ENCODE measurements at regions not wholly inside any gene's neighbourhood (a gene's known extent, or its start where the extent isn't known, plus 50 kb on each side); places are given as distances from the start of the nearest gene placed in this dataset.

DNA sequence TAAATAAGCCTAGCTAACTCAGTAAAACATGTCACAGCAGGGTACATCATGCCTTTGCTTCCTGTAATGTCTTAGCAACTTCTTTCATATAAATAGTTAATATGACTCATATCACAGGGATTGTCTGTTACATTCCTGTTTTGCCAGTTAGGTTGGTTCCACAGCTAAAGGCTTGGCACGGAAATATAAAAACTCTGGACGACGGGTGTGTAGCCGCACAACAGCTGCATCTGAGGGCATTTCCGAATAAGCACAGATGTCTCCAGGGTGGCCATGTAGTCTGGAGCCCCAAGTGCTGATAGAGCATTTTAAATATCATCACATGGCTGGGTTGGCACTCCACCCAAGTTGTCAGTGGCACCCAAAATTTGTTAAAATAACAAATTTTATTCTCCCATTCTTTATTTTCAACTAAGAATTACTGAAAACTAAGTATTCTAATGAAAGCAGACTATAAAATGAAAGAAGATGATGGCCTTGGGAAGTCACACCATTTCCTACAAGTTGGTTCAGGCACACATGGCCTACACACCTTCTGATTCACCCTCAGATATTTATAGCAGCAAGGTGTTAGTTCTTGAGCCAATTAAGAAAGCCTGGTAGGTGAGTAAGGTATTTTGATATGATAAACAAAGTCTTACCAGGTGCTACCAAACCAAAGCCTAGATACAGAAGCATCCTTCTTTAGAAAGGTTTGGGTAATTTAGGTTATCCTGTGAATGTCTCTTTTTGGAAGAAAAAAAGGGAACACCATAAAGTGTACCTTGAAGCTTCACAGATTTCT, 61.8 kb upstream of the STK17B start:
- no peak overlapping the region for H3K4me3 ChIP-seq (ENCODE audit: low read depth, low read length)
- TF ChIP-seq CTCF (IDR thresholded peaks at IDR 0.05; ENCODE audit: borderline replicate concordance, insufficient read depth, low read depth, low read length) = no peak

- TF ChIP-seq CTCF (IDR thresholded peaks at IDR 0.05; ENCODE audit: borderline replicate concordance, insufficient read depth, low read depth, low read length) = no peak
- H3K4me3 ChIP-seq (ENCODE audit: low read depth, low read length) = no peak overlapping the region
Observed at GRCh38 chr2:196233805-196234475, 62.6 kb upstream of the STK17B start.

GRCh38 chr2:196234672-196235071, 63.3 kb upstream of the STK17B start:
- H3K4me3 ChIP-seq (ENCODE audit: low read depth, low read length) = no peak overlapping the region
- TF ChIP-seq CTCF (IDR thresholded peaks at IDR 0.05; ENCODE audit: borderline replicate concordance, insufficient read depth, low read depth, low read length) = no peak

GRCh38 chr2:196238836-196239380, 67.5 kb upstream of the STK17B start:
- TF ChIP-seq CTCF (IDR thresholded peaks at IDR 0.05; ENCODE audit: borderline replicate concordance, insufficient read depth, low read depth, low read length) = no peak
- no peak overlapping the region for H3K4me3 ChIP-seq (ENCODE audit: low read depth, low read length)

- TF ChIP-seq CTCF (IDR thresholded peaks at IDR 0.05; ENCODE audit: borderline replicate concordance, insufficient read depth, low read depth, low read length) = no peak
- no peak overlapping the region for H3K4me3 ChIP-seq (ENCODE audit: low read depth, low read length)
Observed at GRCh38 chr2:196239622-196240587, 68.5 kb upstream of the STK17B start.

DNA sequence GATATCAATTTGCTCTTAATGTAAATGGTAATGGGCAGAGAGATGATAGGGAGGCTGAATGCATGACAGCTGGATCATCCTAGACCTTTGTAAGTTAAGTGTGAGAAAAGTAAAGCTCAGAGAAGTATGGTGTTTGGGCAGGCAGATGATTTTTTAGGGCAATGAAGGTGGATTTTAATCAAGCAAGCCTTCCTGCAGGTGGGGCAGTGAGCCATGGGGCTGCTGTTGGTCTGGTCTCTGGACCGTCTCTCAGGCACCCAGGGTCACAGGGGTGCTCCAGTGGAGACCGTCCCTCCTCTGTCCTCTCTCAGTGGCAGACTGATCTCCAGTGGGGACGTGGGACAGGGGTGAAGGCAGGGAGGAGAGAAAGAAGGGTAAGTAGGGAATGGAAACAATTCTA, 69.8 kb upstream of the STK17B start:
- no peak overlapping the region for H3K4me3 ChIP-seq (ENCODE audit: low read depth, low read length)
- TF ChIP-seq CTCF (IDR thresholded peaks at IDR 0.05; ENCODE audit: borderline replicate concordance, insufficient read depth, low read depth, low read length) = 0 out of 2 replicates have a peak, but pooled peaks have one; percentile 8
